ENCODE measurements at regions not wholly inside any gene's neighbourhood (a gene's known extent, or its start where the extent isn't known, plus 50 kb on each side); places are given as distances from the start of the nearest gene placed in this dataset.

GRCh38 chr22:35152316-35152715, 86.4 kb downstream of the ISX start:
- H3K27ac ChIP-seq, result no peak overlapping the region
- H3K4me1 ChIP-seq, result no peaks in the 10 kb centered on the region
- no peak for TF ChIP-seq CTCF (IDR thresholded peaks at IDR 0.05)
- H3K36me3 ChIP-seq, result no peaks in the 10 kb centered on the region
- H3K9ac ChIP-seq (ENCODE audit: low read depth in 2 of 2, low read length in 2 of 2), result no peak overlapping the region
- no peaks in the 10 kb centered on the region for H3K9me3 ChIP-seq
- DNase-seq, result no peak
- H3K4me3 ChIP-seq, result no peak overlapping the region
- no peaks in the 10 kb centered on the region for H3K27me3 ChIP-seq
- intact Hi-C loops (cut with DNase I), result loop anchor here (5.0 to 10.0 kb wide), 2 partner anchors 735 to 1228 kb away; partner anchors contain the start of gene LARGE1

- H3K9ac ChIP-seq (ENCODE audit: low read depth in 2 of 2, low read length in 2 of 2), result no peak overlapping the region
- H3K9me3 ChIP-seq, result no peaks in the 10 kb centered on the region
- peak; percentile 67 for DNase-seq
- no peaks in the 10 kb centered on the region for H3K4me1 ChIP-seq
- no peak overlapping the region for H3K4me3 ChIP-seq
- intact Hi-C loops (cut with DNase I), result loop anchor here (5.0 to 10.0 kb wide), 2 partner anchors 738 to 1230 kb away; partner anchors contain the start of gene LARGE1
- peak; percentile 57 for TF ChIP-seq CTCF (IDR thresholded peaks at IDR 0.05)
- no peaks in the 10 kb centered on the region for H3K36me3 ChIP-seq
- H3K27me3 ChIP-seq, result no peaks in the 10 kb centered on the region
- no peak overlapping the region for H3K27ac ChIP-seq
These were observed 89.0 kb downstream of the ISX start for GRCh38 chr22:35154937-35155387.

- no peaks in the 10 kb centered on the region for H3K27me3 ChIP-seq
- H3K9me3 ChIP-seq, result no peaks in the 10 kb centered on the region
- no peak for TF ChIP-seq CTCF (IDR thresholded peaks at IDR 0.05)
- no peak overlapping the region for H3K9ac ChIP-seq (ENCODE audit: low read depth in 2 of 2, low read length in 2 of 2)
- intact Hi-C loops (cut with DNase I), result loop anchor here (10.0 kb wide), 1 partner anchor 1231 kb away; the partner anchor contains the start of gene LARGE1
- H3K27ac ChIP-seq, result no peak overlapping the region
- DNase-seq, result no peak
- H3K4me3 ChIP-seq, result no peak overlapping the region
- H3K4me1 ChIP-seq, result no peaks in the 10 kb centered on the region
- H3K36me3 ChIP-seq, result no peaks in the 10 kb centered on the region
These were observed 89.6 kb downstream of the ISX start for GRCh38 chr22:35155403-35156025.

- Histone ChIP-seq H3K4me3 (no peak overlapping the region), H3K9me3 (no peaks in the 10 kb centered on the region), H3K27me3 (no peaks in the 10 kb centered on the region), H3K9ac (ENCODE audit: low read depth in 2 of 2, low read length in 2 of 2) (no peak overlapping the region), H3K36me3 (no peaks in the 10 kb centered on the region), H3K4me1 (no peaks in the 10 kb centered on the region), H3K27ac (no peak overlapping the region)
- no peak for TF ChIP-seq CTCF (IDR thresholded peaks at IDR 0.05)
- DNase-seq, result no peak
- intact Hi-C loops (cut with DNase I), result loop anchor here (10.0 kb wide), 1 partner anchor 1232 kb away; the partner anchor contains the start of gene LARGE1
These were observed 91.0 kb downstream of the ISX start for GRCh38 chr22:35156945-35157344.

GRCh38 chr22:35158336-35158735, 92.4 kb downstream of the ISX start:
- no peak overlapping the region for H3K27ac ChIP-seq
- no peaks in the 10 kb centered on the region for H3K36me3 ChIP-seq
- intact Hi-C loops (cut with DNase I), result loop anchor here (10.0 kb wide), 1 partner anchor 1234 kb away; the partner anchor contains the start of gene LARGE1
- no peaks in the 10 kb centered on the region for H3K27me3 ChIP-seq
- TF ChIP-seq CTCF (IDR thresholded peaks at IDR 0.05), result no peak
- H3K9me3 ChIP-seq, result no peaks in the 10 kb centered on the region
- H3K4me3 ChIP-seq, result no peak overlapping the region
- H3K4me1 ChIP-seq, result no peaks in the 10 kb centered on the region
- no peak for DNase-seq
- no peak overlapping the region for H3K9ac ChIP-seq (ENCODE audit: low read depth in 2 of 2, low read length in 2 of 2)

Measured in colonic mucosa (tissue), 4 donors.